Osteocyte (in vitro differentiated cells): ENCODE measurements at regions not wholly inside any gene's neighbourhood (a gene's known extent, or its start where the extent isn't known, plus 50 kb on each side); places are given as distances from the start of the nearest gene placed in this dataset.
"Not testable (repeated sequence)": the region's sequence is repeated elsewhere in the genome, so short reads cannot be mapped to it uniquely, and the experiment has no call there.

Experiments used
- DNase-seq: peaks from one replicate; pipeline ENCODE4 v3.0.0; 2021; ENCODE audit warnings: mixed read lengths; ENCODE audit not compliant: unreplicated experiment; ENCODE audit errors: extremely low spot score
- H3K27ac Mint-ChIP-seq: one replicate; pipeline ENCODE4 v1.8.0; 2021; ENCODE audit warnings: mild to moderate bottlenecking, mixed read lengths; ENCODE audit not compliant: unreplicated experiment
- H3K27me3 Mint-ChIP-seq: one replicate; pipeline ENCODE4 v1.8.0; 2021; ENCODE audit warnings: mixed read lengths; ENCODE audit not compliant: unreplicated experiment
- H3K36me3 Mint-ChIP-seq: one replicate; pipeline ENCODE4 v1.8.0; 2021; ENCODE audit warnings: mixed read lengths; ENCODE audit not compliant: unreplicated experiment
- H3K4me1 Mint-ChIP-seq: one replicate; pipeline ENCODE4 v1.8.0; 2021; ENCODE audit warnings: mixed read lengths; ENCODE audit not compliant: unreplicated experiment
- H3K4me3 Mint-ChIP-seq: one replicate; pipeline ENCODE4 v1.8.0; 2021; ENCODE audit warnings: mild to moderate bottlenecking, moderate library complexity, mixed read lengths; ENCODE audit not compliant: unreplicated experiment
- H3K9me3 Mint-ChIP-seq: one replicate; pipeline ENCODE4 v1.8.0; 2021; ENCODE audit warnings: mixed read lengths; ENCODE audit not compliant: unreplicated experiment
- TF ChIP-seq, protein P1 (sequence below): fragments of 200-600 bp; sonication (generic); IDR thresholded peaks from 2 replicates; pipeline ENCODE4 v1.5.0; 2021; ENCODE audit warnings: antibody characterized with exemption, mild to moderate bottlenecking, moderate library complexity

DNA sequence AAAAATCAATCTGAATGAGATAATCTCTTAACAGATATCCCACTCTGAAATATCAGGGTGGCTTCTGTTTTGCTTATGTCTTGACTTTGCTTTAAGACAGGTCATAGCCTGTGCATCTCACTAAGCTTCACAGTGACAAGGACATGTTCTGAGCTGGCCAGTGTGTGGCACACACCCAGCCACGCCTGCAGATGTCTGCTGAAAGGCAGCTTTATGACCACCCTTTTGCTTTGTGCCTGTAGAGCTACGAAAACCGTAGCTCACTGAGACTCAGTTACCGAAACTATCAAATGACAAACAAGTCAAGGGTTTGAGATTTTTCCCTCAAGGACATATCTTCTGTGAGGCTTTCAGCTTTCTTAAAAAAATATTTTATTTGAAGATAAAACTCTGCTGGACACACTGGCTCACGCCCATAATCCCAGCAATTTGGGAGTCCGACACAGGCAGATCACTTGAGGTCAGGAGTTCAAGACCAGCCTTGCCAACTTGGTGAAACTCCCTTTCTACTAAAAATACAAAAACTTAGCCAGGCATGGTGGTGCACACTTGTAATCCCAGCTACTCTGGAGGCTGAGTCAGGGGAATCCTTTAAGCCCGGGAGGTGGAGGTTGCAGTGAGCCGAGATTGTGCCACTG lies 233.2 kb downstream of the SPATA31A1 start:
- Mint-ChIP-seq H3K4me1 (peaks cover 3% of the 10 kb centered on the region), H3K4me3 (no peak overlapping the region), H3K36me3 (no peaks in the 10 kb centered on the region), H3K27me3 (no peaks in the 10 kb centered on the region), H3K27ac (no peak overlapping the region), H3K9me3 (no peaks in the 10 kb centered on the region)
- no peak for DNase-seq
- TF ChIP-seq, protein P1, sequence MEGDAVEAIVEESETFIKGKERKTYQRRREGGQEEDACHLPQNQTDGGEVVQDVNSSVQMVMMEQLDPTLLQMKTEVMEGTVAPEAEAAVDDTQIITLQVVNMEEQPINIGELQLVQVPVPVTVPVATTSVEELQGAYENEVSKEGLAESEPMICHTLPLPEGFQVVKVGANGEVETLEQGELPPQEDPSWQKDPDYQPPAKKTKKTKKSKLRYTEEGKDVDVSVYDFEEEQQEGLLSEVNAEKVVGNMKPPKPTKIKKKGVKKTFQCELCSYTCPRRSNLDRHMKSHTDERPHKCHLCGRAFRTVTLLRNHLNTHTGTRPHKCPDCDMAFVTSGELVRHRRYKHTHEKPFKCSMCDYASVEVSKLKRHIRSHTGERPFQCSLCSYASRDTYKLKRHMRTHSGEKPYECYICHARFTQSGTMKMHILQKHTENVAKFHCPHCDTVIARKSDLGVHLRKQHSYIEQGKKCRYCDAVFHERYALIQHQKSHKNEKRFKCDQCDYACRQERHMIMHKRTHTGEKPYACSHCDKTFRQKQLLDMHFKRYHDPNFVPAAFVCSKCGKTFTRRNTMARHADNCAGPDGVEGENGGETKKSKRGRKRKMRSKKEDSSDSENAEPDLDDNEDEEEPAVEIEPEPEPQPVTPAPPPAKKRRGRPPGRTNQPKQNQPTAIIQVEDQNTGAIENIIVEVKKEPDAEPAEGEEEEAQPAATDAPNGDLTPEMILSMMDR, result no peak

DNA sequence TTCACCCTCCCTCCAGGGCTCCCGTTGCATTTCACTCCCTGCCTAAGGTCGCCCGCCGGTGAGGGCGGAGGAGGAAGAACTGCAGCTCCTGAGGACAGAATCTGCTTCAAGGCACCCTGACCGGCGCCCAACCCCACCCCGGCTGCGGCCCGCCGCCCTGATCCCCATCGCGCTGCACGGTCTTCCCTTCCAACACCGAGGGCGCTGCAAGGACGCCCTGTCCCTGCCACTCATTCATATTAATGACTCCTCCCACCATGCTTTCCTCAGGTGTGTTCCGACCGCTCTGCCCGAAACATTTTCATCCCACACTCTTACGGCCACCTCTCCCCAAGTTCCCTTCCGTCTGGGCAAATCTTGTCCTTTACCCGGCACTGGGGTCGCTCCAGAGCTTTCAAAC lies 248.6 kb downstream of the SPATA31A1 start:
- not testable (repeated sequence) for H3K36me3 Mint-ChIP-seq, H3K4me3 Mint-ChIP-seq

DNA sequence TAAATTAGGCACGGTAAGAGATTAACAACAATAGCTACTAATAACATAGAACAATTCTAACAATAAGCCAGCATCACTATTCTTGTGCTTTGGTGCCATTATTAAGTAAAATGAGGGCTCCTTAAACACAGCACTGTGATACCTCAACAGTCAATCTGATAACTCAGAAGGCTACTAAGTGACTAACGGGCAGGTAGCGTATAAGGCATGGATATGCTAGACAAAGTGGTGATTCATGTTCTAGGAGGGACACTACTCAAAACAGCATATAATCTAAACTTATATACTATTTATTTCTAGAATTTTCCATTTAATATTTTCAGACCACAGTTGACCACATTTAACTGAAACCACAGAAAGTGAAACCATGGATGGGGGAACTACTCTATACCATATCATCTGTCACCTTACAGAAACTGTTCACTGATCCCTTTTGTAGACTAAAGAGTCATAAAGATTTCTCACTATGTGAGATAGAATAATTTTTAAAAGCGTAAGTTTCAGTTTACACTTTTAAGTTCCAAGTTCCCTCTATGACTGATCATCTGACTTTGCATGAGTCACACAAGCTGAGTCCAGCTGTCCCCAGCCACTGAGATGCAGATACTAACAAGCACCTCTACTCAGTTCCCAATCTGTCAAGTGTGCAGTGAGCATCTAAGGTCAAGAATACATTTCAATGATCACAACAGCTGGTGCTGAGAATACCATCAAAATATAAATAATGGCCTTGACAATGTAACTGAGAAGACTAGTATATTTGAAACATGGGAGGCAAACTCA lies 256.2 kb downstream of the SPATA31A1 start:
- H3K9me3 Mint-ChIP-seq, H3K4me1 Mint-ChIP-seq, H3K27ac Mint-ChIP-seq, H3K36me3 Mint-ChIP-seq, H3K4me3 Mint-ChIP-seq, DNase-seq, H3K27me3 Mint-ChIP-seq: not testable (repeated sequence)

More for the DNA sequence above, 248.6 kb downstream of the SPATA31A1 start:
- not testable (repeated sequence) for H3K9me3 Mint-ChIP-seq, H3K27ac Mint-ChIP-seq, H3K4me1 Mint-ChIP-seq, DNase-seq, H3K27me3 Mint-ChIP-seq

DNA sequence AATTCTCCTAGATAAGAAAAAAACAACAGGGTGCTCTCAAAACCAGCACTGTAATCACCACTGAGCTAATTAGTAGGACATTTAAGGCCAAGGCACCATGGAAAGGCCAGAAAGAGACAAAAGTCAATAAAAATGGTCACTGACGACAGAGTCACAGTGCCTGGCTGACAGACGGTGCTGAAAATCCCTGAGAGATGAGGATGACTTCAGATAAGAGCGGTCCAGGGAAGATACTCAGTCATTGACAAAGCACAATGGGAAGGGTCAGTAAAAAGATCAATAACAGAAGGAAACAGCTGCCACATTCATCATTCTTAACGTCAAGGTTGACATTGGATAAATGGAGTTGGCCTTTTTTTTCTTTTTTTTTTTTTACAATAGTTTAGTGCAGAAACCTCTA lies 261.0 kb downstream of the SPATA31A1 start:
- H3K27me3 Mint-ChIP-seq, H3K27ac Mint-ChIP-seq, DNase-seq, H3K36me3 Mint-ChIP-seq, H3K4me3 Mint-ChIP-seq, H3K4me1 Mint-ChIP-seq, H3K9me3 Mint-ChIP-seq: not testable (repeated sequence)

DNA sequence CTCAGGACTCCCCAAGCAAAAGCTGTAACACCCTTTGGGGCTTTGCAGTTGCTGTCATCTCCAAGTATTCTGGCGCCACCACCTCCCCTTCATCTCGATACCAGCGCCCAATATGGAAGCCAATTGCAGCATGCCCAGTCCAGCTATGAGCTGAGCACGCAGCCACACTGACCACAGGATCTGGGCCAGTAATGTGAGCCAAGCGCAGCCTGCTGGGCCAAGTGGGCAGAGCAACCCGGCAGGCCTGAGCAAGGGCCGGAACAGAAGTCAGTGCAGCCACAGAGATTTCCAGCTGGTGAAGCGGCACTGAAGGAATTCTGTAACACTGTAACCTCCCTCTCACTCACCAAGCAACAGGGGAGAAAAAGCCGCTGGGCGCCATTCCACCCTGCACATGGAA lies 268.6 kb downstream of the SPATA31A1 start:
- H3K9me3 Mint-ChIP-seq, H3K4me1 Mint-ChIP-seq, H3K27ac Mint-ChIP-seq, DNase-seq, H3K27me3 Mint-ChIP-seq, H3K36me3 Mint-ChIP-seq, H3K4me3 Mint-ChIP-seq: not testable (repeated sequence)

DNA sequence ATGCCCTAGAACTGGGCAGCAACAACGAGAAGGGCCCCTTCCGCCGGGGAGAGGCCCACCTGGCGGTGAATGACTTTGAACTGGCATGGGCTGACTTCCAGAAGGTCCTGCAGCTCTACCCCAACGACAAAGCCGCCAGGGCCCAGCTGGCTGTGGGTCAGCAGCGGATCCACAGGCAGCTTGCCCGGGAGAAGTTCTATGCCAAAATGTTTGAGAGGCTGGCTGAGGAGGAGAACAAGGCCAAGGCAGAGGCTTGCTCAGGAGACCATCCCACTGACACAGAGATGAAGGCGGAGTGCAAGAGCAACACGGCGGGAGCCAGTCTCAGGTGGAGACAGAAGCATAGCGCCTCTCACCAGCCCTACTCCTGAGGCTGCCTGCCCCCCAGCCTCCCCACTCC lies 276.6 kb downstream of the SPATA31A1 start:
- not testable (repeated sequence) for H3K4me1 Mint-ChIP-seq, H3K27me3 Mint-ChIP-seq, H3K9me3 Mint-ChIP-seq, DNase-seq, H3K36me3 Mint-ChIP-seq, H3K4me3 Mint-ChIP-seq, H3K27ac Mint-ChIP-seq

DNA sequence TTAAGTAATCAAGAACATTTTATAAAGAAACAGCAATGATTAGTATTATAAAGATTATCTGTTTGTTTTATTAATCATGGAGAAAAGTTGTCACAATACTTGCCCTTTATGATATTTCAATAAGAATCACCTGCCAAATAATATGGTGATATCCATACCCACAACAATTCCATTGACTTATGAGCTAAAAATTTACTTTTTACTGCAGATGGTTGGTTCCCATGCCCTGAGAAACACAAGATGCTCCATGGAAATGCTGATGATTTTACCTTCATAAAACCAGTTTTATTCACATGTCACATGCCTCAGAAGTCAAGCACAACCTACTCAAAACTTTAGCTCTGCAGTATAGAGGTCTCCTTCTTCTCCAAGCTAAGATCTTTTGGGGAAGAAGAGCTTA lies 293.6 kb downstream of the SPATA31A1 start:
- not testable (repeated sequence) for DNase-seq, H3K27me3 Mint-ChIP-seq, H3K9me3 Mint-ChIP-seq, H3K36me3 Mint-ChIP-seq, H3K27ac Mint-ChIP-seq, H3K4me3 Mint-ChIP-seq, H3K4me1 Mint-ChIP-seq

DNA sequence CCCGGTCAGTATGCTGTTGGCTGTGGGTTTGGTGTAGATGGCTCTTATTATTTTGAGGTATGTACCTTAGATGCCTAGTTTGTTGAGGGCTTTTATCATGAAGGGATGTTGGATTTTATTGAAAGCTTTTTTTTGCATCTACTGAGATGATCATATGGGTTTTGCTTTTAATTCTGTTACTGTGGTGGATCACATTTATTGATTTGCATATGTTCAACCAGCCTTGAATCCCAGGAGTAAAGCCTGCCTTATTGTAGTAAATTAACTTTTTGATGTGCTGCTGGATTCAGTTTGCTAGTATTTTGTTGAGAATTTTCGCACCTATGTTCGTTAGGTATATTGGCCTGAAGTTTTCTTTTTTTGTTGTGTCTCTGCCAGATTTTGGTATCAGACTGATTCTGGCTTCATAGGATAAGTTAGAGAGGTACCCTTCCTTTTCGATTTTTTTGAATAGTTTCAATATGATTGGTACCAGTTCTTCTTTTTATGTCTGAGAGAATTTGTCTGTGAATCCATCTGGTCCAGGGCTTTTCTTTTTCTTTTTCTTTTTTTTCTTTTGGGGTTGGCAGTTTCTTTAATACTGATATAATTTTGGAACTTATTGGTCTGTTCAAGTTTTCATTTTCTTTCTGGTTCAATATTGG lies 301.6 kb downstream of the SPATA31A1 start:
- not testable (repeated sequence) for H3K27ac Mint-ChIP-seq

DNA sequence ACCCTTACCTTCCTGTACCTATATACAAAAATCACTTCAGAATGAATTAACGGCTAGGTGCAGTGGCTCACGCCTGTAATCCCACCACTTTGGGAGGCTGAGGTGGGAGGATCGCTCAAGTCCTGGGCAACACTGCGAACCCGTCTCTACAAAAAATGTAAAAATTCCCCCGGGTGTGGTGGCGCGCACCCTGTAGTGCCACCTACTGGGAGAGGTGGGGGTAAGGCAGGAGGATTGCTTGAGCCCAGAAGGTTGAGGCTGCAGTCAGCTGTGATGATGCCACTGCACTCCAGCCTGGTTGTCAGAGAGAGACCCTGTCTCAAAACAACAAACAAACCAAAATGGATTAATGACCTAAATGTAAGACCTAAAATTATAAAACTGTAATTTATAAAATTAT lies 307.6 kb downstream of the SPATA31A1 start:
- H3K27me3 Mint-ChIP-seq, H3K36me3 Mint-ChIP-seq, H3K27ac Mint-ChIP-seq, H3K4me3 Mint-ChIP-seq, DNase-seq, H3K9me3 Mint-ChIP-seq, H3K4me1 Mint-ChIP-seq: not testable (repeated sequence)

More for the DNA sequence above, 301.6 kb downstream of the SPATA31A1 start:
- not testable (repeated sequence) for H3K27me3 Mint-ChIP-seq, H3K4me3 Mint-ChIP-seq, H3K4me1 Mint-ChIP-seq, DNase-seq, H3K36me3 Mint-ChIP-seq, H3K9me3 Mint-ChIP-seq

DNA sequence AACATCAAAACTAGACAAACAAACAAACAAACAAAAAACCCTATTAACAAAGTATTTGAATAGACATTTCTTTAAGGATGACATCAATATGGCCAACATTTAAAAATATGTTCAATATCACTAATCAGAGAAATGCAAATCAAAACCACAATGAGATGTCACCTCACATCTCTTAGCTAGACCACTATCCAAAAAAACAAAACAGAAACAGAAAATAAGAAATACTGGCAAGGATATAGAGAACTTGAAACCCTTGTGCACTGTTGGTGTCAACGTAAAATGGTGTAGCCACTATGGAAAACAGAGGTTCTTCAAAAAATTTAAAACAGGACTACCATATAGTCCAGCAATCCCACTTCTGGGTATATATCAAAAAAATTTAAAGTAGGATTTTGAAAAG lies 308.2 kb downstream of the SPATA31A1 start:
- H3K36me3 Mint-ChIP-seq, H3K4me1 Mint-ChIP-seq, DNase-seq, H3K27ac Mint-ChIP-seq, H3K27me3 Mint-ChIP-seq, H3K9me3 Mint-ChIP-seq, H3K4me3 Mint-ChIP-seq: not testable (repeated sequence)

DNA sequence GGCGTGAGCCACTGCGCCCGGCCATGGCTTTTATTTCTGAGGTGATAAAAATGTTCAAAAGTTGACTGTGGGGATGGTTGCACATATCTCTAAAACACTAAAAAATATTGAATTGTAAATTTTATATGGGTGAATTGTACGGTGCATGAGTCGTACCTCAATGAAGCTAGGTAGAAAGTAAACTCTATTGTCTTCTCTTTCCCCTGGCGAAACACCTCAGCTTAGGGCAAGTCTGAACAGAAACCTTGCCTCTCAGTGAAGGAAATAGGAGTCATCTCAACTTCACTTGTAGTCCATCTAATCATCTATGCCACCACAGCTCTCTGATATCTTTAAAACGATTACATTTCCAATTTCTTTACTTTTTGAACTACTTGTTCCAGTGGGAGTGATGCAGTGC lies 309.6 kb downstream of the SPATA31A1 start:
- DNase-seq, H3K9me3 Mint-ChIP-seq, H3K27ac Mint-ChIP-seq, H3K27me3 Mint-ChIP-seq, H3K36me3 Mint-ChIP-seq, H3K4me3 Mint-ChIP-seq, H3K4me1 Mint-ChIP-seq: not testable (repeated sequence)
